Neural progenitor cell (in vitro differentiated cells): ENCODE measurements at regions not wholly inside any gene's neighbourhood (a gene's known extent, or its start where the extent isn't known, plus 50 kb on each side); places are given as distances from the start of the nearest gene placed in this dataset.

Source experiments
- CTCF ChIP-seq: fragments of 200-600 bp; sonication (generic); IDR thresholded peaks from 2 replicates; pipeline ENCODE4 v1.5.1; 2017; ENCODE audit warnings: antibody characterized with exemption, mild to moderate bottlenecking
- EZH2 ChIP-seq: fragments of 200-600 bp; sonication (generic); IDR thresholded peaks from 2 replicates; pipeline ENCODE4 v1.6.1; 2017; ENCODE audit warnings: antibody characterized with exemption, mild to moderate bottlenecking, moderate library complexity
- EZH2phosphoT487 ChIP-seq: fragments of 200-600 bp; sonication (generic); IDR thresholded peaks from 2 replicates; pipeline ENCODE4 v1.6.1; 2017; ENCODE audit warnings: antibody characterized with exemption

- TF ChIP-seq CTCF (no peak), EZH2 (no peak), EZH2phosphoT487 (no peak)
Measured at GRCh38 chr2:188682838-188683237, 291.3 kb upstream of the COL3A1 start.
